Natural killer cell treated with Interleukin-12 subunit alpha and Interleukin-12 subunit beta and Interleukin-15 and Interleukin-18, amount 100 ng/mL, for 72 hours (primary cell): ENCODE measurements at regions not wholly inside any gene's neighbourhood (a gene's known extent, or its start where the extent isn't known, plus 50 kb on each side); places are given as distances from the start of the nearest gene placed in this dataset.
"Not testable (repeated sequence)": the region's sequence is repeated elsewhere in the genome, so short reads cannot be mapped to it uniquely, and the experiment has no call there.

Experiments
- ATAC-seq, 2 donors: fragments of 150-1000 bp; cut with Tn5 transposase in 1 of 2; sonication (Bioruptor Pico), chemical (Tn5 transposase) in 1 of 2; 2 replicates each; pipeline ENCODE4 v1.10.0; 2021
- DNase-seq: peaks from one replicate; pipeline ENCODE4 v3.0.0; 2022; ENCODE audit warnings: low spot score
- H3K27ac Mint-ChIP-seq, 2 donors: 1 replicate in 1 of 2; 2 replicates in 1 of 2; pipeline ENCODE4 v1.8.0; 2022; ENCODE audit warnings: mixed read lengths in 2 of 2, mild to moderate bottlenecking in 1 of 2, moderate library complexity in 1 of 2
- H3K27me3 Mint-ChIP-seq, 2 donors: 1 replicate in 1 of 2; 2 replicates in 1 of 2; pipeline ENCODE4 v1.8.0; 2022; ENCODE audit warnings: mixed read lengths in 2 of 2
- H3K36me3 Mint-ChIP-seq: one replicate; pipeline ENCODE4 v1.8.0; 2022; ENCODE audit warnings: mixed read lengths
- H3K4me1 Mint-ChIP-seq, 2 donors: 1 replicate in 1 of 2; 2 replicates in 1 of 2; pipeline ENCODE4 v1.8.0; 2022; ENCODE audit warnings: low read depth in 2 of 2, mixed read lengths in 2 of 2, mild to moderate bottlenecking in 1 of 2
- H3K4me3 Mint-ChIP-seq: one replicate; pipeline ENCODE4 v1.8.0; 2022; ENCODE audit warnings: mixed read lengths
- H3K9me3 Mint-ChIP-seq: 2 replicates; pipeline ENCODE4 v1.8.0; 2022; ENCODE audit warnings: mixed read lengths

DNA sequence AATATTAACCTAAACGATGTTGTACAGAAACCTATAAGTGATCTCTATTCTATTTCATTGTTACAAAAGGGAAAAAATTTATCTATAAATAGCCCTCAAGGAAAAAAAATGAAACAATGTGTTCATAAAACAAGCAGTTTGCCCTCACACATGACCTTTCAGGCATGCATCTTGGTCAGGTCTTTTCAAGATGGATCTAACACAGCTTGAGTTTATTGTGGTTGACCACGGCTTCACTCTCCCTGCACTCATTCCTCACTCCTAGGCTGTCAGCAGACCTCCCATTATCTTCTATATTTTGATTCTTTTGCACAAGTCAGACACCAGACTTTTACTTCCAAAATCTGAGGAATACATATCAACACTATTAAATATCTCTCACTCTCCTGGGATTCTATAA is 544.3 kb downstream of the KCNT2 start:
- H3K27me3 Mint-ChIP-seq = no peaks in the 10 kb centered on the region
- H3K4me1 Mint-ChIP-seq = no peaks in the 10 kb centered on the region
- H3K36me3 Mint-ChIP-seq = no peaks in the 10 kb centered on the region
- peaks cover 16% of the 10 kb centered on the region for H3K9me3 Mint-ChIP-seq
- H3K4me3 Mint-ChIP-seq = no peak overlapping the region
- DNase-seq (no peak), ATAC-seq (no peak)
- H3K27ac Mint-ChIP-seq = no peak overlapping the region

DNA sequence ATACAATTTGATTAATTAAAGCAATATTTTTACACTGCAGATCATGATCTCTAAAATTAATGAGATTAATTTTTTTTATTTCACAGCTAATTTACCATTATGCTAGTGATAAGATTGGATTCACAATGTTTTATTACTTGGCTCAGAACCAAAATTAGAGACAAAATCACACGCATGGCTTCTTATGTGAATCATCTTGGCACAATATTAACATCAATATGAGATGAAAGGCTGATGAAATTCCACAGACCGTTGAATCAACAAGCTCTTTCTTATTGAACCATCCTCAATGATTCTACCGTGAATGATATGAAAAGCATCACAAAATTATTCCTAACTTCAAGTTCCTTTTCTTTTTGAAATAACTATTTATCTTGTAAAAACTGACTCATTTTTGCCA is 544.9 kb downstream of the KCNT2 start:
- DNase-seq = no peak
- Mint-ChIP-seq H3K27me3 (no peaks in the 10 kb centered on the region), H3K36me3 (no peaks in the 10 kb centered on the region), H3K27ac (no peak overlapping the region), H3K4me1 (no peaks in the 10 kb centered on the region), H3K9me3 (peaks cover 18% of the 10 kb centered on the region), H3K4me3 (no peak overlapping the region)
- no peak for ATAC-seq

DNA sequence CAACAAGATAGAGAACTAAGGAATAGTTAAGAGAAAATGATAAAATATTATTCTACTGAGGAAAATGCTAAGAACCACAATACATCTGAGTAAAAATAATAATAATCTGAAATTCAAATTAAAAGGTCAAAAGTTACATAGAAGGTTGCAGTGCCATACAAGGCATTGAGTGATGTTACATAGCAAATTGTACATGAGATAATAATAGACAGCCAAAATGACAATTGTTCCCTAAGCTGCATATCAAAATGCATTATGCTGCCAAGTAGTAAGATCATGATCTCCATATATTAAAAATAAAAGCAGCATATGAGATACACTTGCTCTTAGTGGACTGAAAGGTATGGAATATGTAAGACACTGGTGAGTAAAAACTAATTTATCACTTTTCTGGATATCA is 547.7 kb downstream of the KCNT2 start:
- DNase-seq (no peak), ATAC-seq (no peak)
- peaks cover 22% of the 10 kb centered on the region for H3K9me3 Mint-ChIP-seq
- H3K4me3 Mint-ChIP-seq = no peak overlapping the region
- H3K27ac Mint-ChIP-seq = no peak overlapping the region
- no peaks in the 10 kb centered on the region for H3K27me3 Mint-ChIP-seq
- H3K36me3 Mint-ChIP-seq = no peaks in the 10 kb centered on the region
- H3K4me1 Mint-ChIP-seq = no peaks in the 10 kb centered on the region

DNA sequence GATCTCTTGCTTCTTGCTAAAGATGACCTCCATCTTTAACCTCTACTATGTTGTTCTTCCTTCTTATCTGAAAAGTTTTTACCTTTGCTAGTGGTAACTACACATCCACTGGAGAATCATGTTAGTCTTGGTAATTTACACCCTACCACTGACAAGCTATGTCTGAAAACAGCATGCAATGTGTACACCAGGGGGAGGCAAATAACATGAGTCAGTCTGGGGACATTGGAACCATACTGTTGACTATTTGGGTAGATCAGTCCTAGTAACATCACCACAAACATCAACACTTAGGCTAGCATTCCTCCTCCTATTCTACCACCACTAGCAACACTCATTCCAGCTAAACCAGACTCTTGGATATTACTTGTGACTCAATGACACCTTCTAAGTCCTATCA is 549.0 kb downstream of the KCNT2 start:
- Mint-ChIP-seq H3K4me1 (no peaks in the 10 kb centered on the region), H3K27ac (no peak overlapping the region), H3K4me3 (no peak overlapping the region), H3K9me3 (peaks cover 22% of the 10 kb centered on the region), H3K36me3 (no peaks in the 10 kb centered on the region), H3K27me3 (no peaks in the 10 kb centered on the region)
- ATAC-seq (no peak), DNase-seq (no peak)

DNA sequence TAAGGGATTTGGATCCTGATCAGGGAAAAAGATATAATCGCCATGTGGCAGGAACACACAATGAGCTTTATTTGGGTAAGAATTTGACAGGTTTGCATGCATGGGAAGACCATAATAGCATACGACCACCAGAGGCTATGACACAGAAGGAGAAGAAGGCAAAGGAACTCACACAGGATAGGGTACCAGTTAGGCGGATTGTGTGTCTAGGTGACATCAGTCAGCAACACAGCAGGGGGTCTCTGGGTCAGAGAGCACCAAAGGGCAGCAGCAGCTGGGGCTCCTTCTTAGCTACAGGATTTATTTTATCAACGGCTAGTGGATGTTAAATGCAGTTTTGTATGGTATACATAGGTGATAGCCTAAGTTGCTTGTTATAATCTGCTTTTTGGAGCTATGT is 551.3 kb downstream of the KCNT2 start:
- no peaks in the 10 kb centered on the region for H3K27me3 Mint-ChIP-seq
- DNase-seq (no peak), ATAC-seq (no peak)
- H3K4me1 Mint-ChIP-seq = no peaks in the 10 kb centered on the region
- no peak overlapping the region for H3K4me3 Mint-ChIP-seq
- H3K9me3 Mint-ChIP-seq = peaks cover 22% of the 10 kb centered on the region
- no peaks in the 10 kb centered on the region for H3K36me3 Mint-ChIP-seq
- no peak overlapping the region for H3K27ac Mint-ChIP-seq

DNA sequence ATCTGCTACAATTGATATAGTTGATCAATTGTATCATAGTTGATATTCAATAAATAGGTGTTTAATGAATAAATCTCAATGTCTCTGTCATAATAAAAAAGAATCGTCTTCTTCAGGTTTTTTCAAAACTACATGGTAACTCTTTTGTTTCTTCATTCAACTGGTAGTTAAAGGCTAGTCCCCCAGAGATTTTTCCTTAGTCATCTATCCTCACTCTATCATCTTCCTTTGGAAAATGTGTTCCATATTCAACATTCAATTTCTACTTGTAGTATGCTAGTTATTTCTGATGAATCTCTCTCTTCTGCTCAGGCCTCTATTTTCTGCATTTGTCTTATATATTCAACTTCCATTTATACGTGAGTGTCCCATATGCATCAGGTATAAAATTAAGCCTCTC is 558.8 kb downstream of the KCNT2 start:
- Mint-ChIP-seq H3K9me3 (peaks cover 10% of the 10 kb centered on the region), H3K27ac (no peak overlapping the region), H3K36me3 (no peaks in the 10 kb centered on the region), H3K4me3 (no peak overlapping the region), H3K4me1 (no peaks in the 10 kb centered on the region), H3K27me3 (no peaks in the 10 kb centered on the region)
- no peak for ATAC-seq
- no peak for DNase-seq

DNA sequence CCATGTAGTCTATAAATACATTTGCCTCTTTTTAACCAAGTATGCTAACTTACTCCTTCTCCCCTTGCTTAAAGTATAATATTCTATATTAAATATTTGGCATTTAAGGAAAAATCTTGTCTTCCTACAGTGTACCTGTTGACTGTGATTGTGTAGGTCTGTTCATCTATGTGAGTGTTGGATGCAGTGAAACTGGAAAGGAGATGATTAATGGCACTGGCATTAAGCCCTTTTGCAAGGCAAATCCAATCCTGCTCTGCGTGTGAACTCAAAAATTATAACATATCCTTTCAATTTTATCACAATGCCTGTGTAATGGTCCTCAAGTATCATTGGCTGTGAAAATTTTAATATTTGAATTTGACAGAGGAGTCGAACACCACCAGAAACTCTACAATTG is 565.0 kb downstream of the KCNT2 start:
- no peak for ATAC-seq
- Mint-ChIP-seq H3K9me3 (peaks cover 12% of the 10 kb centered on the region), H3K27me3 (no peaks in the 10 kb centered on the region), H3K36me3 (no peaks in the 10 kb centered on the region), H3K4me1 (no peaks in the 10 kb centered on the region), H3K27ac (no peak overlapping the region), H3K4me3 (no peak overlapping the region)
- no peak for DNase-seq

DNA sequence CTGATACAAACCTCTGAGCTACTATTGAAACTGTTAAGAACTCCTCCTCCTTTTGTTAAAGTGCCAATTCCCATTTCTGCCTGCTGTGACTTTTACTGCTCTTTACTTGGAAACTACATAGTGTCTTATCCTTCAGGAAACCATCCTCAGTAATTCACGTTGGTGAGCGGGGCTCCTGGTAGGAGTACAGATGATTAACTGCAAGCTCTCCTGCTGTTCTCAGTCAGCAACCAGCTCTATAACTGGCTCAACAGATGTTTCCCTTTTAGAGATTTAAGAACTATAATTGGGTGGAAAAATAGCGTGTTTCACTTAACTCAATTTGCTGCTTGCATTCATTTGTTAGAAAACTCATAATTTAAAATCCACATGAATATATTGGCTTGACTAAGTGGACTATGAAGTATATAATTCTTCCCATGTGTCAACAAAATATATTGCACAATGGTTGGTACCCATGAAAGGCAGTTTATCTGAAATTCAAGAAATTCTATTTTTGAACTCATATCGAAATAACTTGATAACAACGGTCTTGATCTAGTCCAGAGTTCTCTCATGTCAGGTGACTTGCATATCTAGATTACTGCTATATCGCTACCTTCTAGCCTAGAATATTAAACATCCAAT is 574.0 kb downstream of the KCNT2 start:
- Mint-ChIP-seq H3K27ac (no peak overlapping the region), H3K4me3 (no peak overlapping the region), H3K9me3 (peaks cover 3% of the 10 kb centered on the region), H3K4me1 (no peaks in the 10 kb centered on the region), H3K36me3 (no peaks in the 10 kb centered on the region), H3K27me3 (no peaks in the 10 kb centered on the region)
- no peak for DNase-seq
- no peak for ATAC-seq

DNA sequence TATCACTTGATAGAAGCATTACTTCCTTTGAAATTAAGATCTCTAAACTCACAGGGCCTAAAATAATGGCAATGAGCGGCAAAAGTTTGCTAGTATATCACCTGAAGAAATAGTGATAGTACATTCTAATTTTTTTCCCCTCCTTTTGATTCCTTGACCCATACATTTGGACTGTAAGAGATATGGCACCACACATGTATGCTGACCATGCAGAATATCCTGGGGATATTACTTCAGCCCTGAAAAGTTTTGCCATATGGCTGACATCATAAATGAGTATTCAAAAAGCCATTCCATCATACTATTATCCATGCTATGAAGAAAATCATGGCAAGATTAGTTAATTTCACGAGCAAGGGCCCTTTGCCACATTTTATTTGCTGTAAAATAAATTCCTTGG is 576.9 kb downstream of the KCNT2 start:
- not testable (repeated sequence) for H3K9me3 Mint-ChIP-seq, H3K36me3 Mint-ChIP-seq, H3K27me3 Mint-ChIP-seq, H3K4me3 Mint-ChIP-seq, H3K4me1 Mint-ChIP-seq, H3K27ac Mint-ChIP-seq, DNase-seq, ATAC-seq

DNA sequence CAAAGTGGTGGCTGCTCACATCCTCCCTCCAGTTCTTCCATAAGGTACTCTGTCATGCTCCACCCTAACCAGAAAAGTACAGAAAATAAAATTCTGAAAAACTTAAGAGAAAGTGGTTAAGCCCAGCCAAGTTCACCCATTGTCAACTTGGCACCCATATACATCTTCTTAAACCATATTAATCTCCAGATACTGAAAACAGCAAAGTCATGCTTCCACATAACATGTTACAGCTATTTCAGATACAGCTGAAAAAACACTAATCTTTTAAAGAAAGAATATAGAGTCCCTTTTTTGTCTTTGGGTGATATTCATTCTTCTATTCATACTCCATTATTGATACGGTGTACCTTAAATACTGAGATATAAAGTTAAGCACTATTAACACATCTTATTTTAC is 577.8 kb downstream of the KCNT2 start:
- DNase-seq = no peak
- no peak for ATAC-seq
- Mint-ChIP-seq H3K36me3 (no peaks in the 10 kb centered on the region), H3K9me3 (peaks cover 3% of the 10 kb centered on the region), H3K4me1 (no peaks in the 10 kb centered on the region), H3K4me3 (no peak overlapping the region), H3K27ac (no peak overlapping the region), H3K27me3 (no peaks in the 10 kb centered on the region)

DNA sequence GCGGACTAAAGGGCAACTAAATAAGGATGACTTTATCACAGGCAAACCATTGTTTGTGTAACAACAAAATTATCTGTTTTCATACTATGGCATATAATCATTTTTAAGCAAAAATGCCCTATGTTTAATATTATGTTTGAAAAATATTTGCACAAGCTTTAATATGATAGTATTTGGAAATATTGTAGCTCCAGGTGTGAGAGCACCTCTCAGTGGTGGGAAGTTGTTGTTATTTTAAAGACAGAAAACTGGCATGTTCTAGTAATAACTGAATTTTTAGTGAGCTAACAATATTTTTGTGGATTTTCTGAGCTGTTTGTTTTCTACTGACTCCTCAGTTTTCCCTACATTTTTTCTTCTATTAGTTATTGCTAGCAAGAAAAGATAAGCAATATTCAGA is 578.8 kb downstream of the KCNT2 start:
- H3K9me3 Mint-ChIP-seq = peaks cover 3% of the 10 kb centered on the region
- no peak for DNase-seq
- H3K4me3 Mint-ChIP-seq = no peak overlapping the region
- no peak overlapping the region for H3K27ac Mint-ChIP-seq
- H3K4me1 Mint-ChIP-seq = no peaks in the 10 kb centered on the region
- no peak for ATAC-seq
- H3K36me3 Mint-ChIP-seq = no peaks in the 10 kb centered on the region
- no peaks in the 10 kb centered on the region for H3K27me3 Mint-ChIP-seq

DNA sequence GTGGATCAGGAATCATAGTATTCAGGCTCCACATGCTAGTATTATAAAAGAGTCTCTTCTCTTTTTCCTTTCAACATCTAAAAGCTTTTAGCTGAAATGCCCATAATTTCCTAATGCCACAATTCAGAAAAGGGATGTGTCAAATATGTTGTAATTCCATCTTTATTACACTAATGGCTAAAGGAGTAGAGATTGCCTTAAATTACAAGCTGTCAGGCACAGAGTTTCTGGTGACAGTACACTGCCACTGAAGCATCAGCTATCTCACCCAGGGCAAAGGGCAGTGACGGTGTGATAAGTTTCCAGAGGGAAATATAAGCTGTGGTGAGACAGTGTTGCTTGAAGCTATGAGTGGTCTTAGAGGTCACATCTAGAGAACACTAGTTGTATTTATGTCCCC is 581.1 kb downstream of the KCNT2 start:
- Mint-ChIP-seq H3K27ac (no peak overlapping the region), H3K4me3 (no peak overlapping the region), H3K9me3 (peaks cover 7% of the 10 kb centered on the region), H3K36me3 (peaks cover 4% of the 10 kb centered on the region), H3K4me1 (no peaks in the 10 kb centered on the region), H3K27me3 (no peaks in the 10 kb centered on the region)
- DNase-seq = no peak
- ATAC-seq = no peak

DNA sequence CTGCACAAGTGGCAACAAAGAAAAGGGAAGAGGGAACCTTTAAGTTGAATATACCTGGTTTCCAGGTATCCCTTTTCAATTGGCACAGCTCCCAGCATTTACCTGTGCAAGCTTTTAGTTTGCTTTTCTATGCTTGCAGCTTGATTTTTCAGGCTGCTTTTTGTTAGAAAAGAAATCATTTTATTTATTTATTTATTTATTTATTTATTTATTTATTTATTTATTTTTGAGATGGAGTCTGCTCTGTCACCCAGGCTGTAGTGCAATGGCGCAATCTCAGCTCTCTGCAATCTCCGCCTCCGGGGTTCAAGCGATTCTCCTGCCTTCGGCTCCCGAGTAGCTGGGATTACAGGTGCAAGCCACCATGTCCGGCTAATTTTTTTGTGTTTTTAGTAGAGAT is 587.1 kb downstream of the KCNT2 start:
- not testable (repeated sequence) for H3K4me3 Mint-ChIP-seq

DNA sequence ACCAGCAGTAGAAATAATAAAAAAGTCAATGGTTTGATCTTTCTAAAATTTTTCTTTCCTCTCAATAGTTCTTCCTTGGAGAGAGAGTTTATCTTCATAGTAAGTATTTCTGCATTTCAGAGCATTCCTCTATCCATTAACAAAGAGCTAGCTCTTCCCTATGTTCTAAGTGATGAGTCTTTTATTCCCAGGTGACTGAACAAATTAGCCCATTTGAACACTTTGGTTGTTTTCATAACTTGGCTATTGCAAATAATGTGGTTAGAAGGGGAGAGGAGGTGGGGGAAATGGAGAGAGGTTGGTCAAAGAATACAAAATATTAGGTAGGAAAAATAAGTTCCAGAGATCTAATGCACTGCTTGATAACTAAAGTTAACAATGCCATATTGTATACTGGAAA is 598.9 kb downstream of the KCNT2 start:
- Mint-ChIP-seq H3K9me3 (peaks cover 3% of the 10 kb centered on the region), H3K36me3 (no peaks in the 10 kb centered on the region), H3K27ac (no peak overlapping the region), H3K4me1 (no peaks in the 10 kb centered on the region), H3K27me3 (no peaks in the 10 kb centered on the region), H3K4me3 (no peak overlapping the region)
- ATAC-seq = no peak
- DNase-seq = no peak

More for the DNA sequence above, 587.1 kb downstream of the KCNT2 start:
- H3K36me3 Mint-ChIP-seq, ATAC-seq, H3K27ac Mint-ChIP-seq, H3K4me1 Mint-ChIP-seq, DNase-seq, H3K27me3 Mint-ChIP-seq: not testable (repeated sequence)
- H3K9me3 Mint-ChIP-seq = peaks cover 11% of the 10 kb centered on the region

DNA sequence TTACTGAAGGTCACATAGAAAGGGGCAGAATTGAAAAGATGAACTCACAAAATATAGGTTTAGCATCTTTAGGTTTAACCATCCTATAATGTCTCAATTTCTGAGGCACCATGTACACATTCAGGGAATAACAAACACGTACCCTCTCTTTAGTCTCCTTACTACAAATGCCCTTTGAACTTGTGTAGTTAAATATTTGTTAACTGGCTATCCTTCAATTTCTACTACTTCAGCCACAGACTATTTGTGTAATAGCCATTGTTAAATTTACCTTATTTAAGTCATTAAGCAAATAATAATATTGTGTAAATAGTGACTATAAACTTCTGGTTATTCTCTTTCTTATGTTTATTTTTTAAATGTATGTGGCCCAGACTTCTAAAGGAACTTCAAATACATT is 600.5 kb downstream of the KCNT2 start:
- H3K36me3 Mint-ChIP-seq = no peaks in the 10 kb centered on the region
- H3K9me3 Mint-ChIP-seq = peaks cover 3% of the 10 kb centered on the region
- no peaks in the 10 kb centered on the region for H3K4me1 Mint-ChIP-seq
- no peaks in the 10 kb centered on the region for H3K27me3 Mint-ChIP-seq
- ATAC-seq (no peak), DNase-seq (no peak)
- H3K4me3 Mint-ChIP-seq = no peak overlapping the region
- no peak overlapping the region for H3K27ac Mint-ChIP-seq
